ENCODE measurements at regions not wholly inside any gene's neighbourhood (a gene's known extent, or its start where the extent isn't known, plus 50 kb on each side); places are given as distances from the start of the nearest gene placed in this dataset.
"Not testable (repeated sequence)": the region's sequence is repeated elsewhere in the genome, so short reads cannot be mapped to it uniquely, and the experiment has no call there.

DNA sequence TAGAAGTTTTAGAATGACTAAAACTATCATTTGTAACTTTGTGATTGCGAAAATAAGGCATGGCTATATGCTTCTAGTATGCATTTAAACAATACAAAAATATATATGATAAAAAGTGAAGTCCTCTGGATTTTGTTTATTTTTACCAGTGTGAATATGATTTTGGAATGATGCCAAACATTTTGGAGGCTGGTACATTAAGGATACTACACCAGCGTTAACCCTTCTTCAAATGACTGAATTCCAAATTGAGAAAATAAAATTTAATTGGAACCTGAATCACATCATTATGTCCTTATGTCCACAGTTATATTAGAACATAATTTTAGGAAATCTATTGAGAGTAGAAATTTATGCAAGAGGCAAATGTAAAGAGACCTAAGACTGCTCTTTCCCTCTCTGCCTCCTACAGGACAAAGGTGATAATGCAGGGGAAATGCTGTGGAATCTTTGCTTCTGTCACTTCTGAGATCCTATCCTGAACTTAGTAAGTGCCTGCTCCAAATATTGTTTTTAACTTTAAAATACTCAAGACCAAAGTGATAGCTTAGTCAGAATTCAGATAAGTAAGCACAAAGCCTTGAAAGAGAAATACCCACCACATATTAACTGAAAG, 121.1 kb upstream of the NANOGP8 start:
- no peak for DNase-seq

GRCh38 chr15:35198197-35198596, 113.1 kb upstream of the NANOGP8 start:
- no peak for DNase-seq

GRCh38 chr15:35197754-35198153, 112.7 kb upstream of the NANOGP8 start:
- no peak for DNase-seq

GRCh38 chr15:35197306-35197705, 112.2 kb upstream of the NANOGP8 start:
- DNase-seq, result no peak

DNA sequence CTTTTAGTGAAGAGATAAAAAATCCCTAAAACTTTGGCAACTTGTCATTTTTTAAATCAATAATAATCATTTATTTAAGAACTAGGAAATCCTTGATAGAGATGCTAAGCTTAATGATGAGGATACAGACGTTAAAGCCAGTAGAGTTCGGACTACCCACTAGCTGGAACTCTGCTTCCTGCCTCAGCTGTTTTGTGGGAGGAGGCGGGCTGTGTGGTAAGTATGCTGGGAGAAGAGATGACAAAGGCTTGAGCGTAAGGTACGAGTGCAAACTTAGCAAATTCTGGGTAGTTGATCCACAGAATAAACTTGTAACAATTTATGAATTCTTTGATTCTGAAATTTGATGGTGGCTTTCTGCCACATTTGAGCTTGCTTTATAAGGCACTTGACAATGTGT, 111.2 kb upstream of the NANOGP8 start:
- DNase-seq, result no peak

DNA sequence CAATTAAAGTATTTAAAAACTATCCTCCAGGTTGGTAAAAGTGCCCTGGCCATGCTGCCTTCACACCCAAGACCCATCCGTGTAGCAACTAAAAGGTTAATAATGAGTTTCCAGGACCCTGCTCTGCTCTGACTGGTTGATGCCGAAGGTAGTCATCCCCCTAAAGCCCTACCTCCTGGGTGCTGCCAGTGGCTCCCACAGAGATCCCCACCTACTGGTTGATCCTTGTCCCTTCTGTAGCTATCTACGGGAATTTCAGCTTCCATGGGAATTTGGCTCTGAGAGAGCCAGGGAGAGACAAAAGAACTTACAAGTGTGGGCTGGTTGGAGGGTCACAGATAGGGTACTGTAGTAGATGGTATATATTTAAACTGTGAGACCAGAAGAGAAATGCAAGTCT, 110.6 kb upstream of the NANOGP8 start:
- DNase-seq, result no peak

GRCh38 chr15:35195031-35195430, 109.9 kb upstream of the NANOGP8 start:
- no peak for DNase-seq

DNA sequence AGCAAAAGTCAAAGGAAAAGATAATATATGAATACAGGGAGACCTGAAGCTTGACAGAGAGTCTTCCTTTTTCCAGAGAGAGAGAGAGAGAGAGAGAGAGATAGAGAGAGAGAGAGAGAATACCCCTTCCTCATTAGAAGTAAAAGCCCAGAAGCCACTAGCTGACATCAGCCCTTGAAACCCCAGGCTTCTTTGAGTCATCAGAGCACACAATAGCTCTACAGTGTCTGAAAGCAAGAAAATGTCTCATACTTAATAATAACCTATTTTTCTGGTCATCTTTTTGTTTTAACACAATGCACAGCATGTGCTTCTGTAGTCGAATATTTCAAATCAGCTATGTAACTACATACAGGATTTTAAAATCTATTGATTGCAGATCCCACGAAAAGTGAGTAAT, 109.2 kb upstream of the NANOGP8 start:
- DNase-seq, result no peak

DNA sequence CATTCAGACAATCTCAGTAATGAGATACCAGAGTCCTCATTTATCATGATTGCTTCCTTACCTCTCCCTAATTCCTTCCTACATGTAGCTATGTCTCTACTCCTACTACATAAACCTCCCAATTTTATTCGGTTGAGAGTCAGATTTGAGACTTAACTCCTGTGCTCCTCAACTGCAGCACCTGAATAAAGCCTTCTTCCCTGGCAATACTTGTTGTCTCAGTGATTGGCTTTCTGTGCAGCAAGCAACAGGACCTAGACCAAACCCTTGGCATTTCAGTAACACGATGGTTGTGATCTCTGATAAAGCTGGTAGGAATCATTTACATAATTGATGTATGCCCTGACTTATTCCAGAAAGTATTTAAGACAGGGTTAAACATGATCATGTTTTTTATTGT, 106.7 kb upstream of the NANOGP8 start:
- no peak for DNase-seq

DNA sequence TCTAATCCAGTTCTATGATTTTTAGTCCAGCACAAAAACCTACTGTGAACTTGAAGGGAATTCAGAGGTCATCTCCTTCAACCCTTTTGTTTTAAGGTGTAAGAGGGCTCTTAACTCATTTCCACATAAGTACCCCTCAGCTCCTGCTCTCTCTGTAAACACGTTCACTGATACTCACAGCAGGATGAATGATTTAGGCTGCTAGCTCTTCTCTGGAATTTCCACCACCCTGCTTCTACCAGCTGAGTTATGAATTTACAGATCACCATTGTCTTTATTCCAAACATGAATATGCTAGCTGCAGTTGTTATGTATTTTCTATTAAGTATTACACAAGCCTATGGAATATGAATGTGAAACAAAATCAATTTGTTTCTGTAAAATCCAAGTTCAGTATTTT, 101.3 kb upstream of the NANOGP8 start:
- DNase-seq, result no peak

DNA sequence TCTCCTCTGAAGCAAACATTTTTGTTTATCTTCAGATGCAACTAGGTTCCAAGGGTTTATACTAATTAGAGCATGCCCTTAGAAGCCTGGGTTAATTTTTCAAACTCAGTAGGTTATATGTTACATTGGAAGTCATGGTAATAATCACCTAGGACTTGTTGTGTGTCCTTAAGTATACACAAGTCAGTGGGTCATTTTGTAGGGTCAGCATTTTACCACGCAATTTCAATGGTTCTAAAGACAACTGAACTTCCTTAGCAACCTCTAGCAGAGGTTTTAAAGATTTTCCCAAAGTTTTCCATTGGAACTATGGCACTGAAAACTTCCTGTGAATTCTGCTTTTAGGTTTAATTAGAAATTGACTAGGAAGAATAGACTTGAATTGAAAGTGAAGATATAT, 99.6 kb upstream of the NANOGP8 start:
- DNase-seq, result no peak

- no peak for DNase-seq
These were observed 97.9 kb upstream of the NANOGP8 start for GRCh38 chr15:35182841-35183479.

DNA sequence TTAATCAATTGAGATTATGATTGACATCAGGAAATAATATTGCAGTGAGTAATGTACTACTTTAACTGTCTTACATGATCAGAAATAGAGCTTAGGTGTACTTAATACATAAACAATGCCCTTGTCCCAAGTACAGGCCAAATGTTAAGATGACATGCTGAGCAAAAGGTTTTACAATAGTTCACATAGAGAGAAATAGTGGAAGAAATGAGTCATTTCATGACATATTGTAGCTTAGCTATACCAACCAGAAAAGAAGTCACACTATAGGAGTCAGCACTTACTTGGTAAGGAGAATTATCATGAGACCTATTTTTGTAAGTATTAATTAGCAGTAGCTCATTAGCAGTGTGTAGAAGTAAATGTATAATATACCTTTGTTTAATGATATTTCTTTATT, 96.4 kb upstream of the NANOGP8 start:
- DNase-seq, result no peak

DNA sequence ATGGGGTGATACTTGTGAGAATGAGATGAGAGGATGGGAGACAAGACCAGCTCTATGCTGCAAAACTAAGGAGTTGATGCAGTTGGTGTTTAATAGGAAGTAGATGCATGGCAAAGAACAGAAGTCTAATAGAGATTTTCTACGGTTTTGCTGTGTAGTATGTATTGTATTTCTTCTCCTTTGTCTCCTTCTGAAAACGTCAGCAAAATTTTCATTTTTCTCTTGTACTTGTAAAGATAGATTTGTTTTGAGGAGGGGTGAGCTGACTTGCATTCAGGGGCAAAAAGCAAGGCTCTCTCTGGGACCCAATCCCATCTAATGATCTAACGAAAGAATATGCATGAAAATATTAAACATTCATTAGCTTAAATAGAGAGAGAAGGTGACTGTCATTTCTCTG, 94.6 kb upstream of the NANOGP8 start:
- no peak for DNase-seq

DNA sequence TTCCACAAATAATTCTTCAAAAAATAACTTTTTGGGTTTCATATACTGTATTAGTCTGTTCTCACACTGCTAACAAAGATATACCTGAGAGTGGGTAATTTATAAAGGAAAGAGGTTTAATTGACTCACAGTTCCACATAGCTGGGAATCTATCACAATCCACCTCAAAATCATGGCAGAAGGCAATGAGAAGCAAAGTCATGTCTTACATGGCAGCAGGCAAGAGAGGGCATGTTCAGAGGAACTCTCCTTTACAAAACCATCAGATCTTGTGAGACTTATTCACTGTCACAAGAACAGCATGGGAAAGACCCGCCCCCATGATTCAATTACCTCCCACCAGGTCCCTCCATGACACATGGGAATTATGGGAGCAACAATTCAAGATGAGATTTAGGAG, 93.1 kb upstream of the NANOGP8 start:
- not testable (repeated sequence) for DNase-seq

DNA sequence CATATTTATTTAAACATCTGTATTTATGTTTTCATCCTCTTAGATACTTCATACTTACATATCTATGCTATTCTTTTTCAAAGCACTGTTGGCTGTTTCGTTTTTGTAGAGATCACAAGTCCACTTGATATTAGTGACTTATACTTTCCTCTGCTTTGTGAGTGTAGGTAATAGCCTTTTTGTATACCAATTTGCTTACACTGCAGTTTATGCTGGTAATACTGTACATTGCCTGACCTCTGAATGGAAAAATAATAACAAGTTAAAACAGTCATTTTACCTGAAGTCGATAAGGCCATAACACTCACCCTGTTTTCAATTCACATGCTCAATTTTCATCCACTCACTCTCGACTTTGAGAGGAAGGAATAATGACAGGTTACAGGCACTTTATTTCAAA, 89.9 kb upstream of the NANOGP8 start:
- no peak for DNase-seq

DNA sequence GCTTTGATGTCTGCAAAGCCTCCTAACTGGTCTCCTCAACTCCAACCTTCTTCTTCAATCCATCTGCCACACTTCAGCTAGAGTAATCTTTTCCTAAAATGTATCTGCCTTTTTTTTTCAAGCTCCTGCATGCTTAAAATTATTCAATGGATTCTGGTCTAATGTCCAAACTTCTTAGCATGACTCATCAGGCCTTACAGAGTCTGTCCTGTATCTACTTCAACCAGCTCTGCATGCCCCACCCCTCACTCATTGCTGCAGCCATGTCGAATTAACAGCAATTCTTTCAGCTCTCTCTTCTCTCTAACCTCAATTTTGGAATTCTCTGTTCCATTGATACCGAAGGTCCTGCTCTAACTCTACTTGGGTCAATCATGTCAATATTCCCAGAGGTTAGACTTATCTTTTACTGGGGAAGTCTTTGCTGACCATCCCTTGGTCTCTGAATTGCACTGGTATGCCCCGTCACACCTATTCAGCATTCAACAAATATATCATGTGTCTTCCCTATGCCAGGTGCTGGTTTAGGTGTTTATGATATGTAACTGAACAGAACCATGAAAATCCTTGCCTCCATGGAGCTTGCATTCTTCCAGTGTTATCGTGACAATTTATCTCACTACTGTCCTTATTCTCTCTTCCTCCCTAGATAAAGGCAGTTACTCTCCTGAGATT, 88.5 kb upstream of the NANOGP8 start:
- DNase-seq, result no peak

- DNase-seq, result no peak
These were observed 85.1 kb upstream of the NANOGP8 start for GRCh38 chr15:35170207-35170606.

DNA sequence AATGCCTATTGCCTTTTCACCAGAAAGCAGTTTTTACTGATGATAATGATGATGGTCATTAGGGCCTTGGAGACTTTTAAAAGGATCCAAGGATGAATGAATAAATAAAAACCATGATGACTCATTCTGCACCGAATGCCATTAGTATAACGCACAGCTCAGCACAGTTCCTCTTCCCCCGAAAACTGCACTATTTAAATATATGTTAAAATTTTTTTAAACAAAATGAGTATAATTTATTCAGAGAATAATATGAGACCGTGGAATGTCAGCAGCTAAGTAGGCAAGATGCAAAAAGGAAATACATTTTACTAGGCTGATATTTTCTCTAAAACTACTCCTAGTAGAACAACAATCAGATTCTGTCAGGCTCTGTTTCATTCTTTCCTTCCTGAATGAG, 83.4 kb upstream of the NANOGP8 start:
- DNase-seq, result no peak

DNA sequence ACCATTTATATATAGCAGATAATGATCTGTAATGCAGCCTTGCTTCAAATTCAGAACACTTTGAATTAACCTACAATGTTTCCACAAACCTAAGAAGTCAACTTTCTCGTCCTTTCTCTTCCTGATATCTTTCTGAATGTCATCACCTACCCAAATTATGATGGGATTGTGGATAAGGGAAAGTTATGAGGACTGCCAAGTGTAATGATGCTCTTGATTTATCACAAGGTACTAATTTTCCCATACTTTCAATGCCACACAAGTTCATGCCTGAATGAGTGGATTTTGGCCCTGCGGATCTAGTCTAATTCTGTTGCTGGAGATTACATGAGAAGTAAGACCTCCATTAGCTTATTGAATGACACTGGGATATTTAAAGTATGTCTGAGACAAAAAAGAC, 82.6 kb upstream of the NANOGP8 start:
- no peak for DNase-seq

DNA sequence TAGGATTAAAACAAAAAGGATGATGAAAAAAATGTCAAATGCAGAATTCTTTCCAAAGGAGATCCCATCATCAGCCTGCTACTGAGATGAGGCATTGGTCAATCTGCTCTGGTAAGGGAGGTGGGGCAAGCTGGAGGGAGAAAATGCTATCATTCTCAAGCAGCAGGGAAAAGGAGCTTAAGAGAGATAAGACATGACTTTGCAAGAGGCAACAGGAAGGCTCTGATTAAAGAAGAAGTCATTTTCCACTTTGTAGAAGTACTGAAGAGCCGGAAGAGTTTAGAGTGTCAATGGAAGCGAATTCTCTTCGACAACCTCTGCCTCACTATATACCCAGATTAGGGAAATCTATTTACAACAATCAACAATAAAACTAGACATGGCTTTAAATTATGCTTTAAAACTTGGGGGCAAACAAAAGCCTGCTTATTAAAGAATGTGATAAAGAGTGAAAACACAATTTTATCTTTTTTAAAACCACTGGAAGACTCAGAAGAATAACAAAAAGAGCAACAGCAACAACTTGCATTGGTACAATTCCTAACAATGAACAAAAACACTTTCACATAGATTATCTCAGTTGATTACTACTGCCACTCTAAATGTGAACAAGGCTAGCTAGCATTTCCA, 81.8 kb upstream of the NANOGP8 start:
- no peak for DNase-seq

- no peak for DNase-seq
These were observed 76.6 kb upstream of the NANOGP8 start for GRCh38 chr15:35161694-35162093.

DNA sequence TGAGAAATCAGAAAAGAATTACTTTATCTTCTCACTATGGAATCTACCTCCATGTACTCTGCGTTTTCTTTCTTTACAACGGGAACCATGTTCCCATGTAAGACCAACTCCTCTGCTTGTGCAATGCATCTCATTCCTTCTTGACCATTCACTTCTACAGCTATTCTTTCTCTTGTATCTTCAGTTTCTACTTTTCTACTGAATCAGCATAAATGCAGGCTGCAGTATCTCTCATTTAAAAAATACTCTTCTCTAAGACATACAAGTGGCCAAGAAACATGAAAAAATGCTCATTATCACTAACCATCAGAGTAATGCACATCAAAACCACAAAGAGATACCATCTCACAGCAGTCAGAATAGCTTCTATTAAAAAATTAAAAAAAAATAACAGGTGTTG, 74.1 kb upstream of the NANOGP8 start:
- DNase-seq, result no peak

- DNase-seq, result no peak
These were observed 66.7 kb upstream of the NANOGP8 start for GRCh38 chr15:35151782-35152181.

All from CD4-positive, alpha-beta T cell treated with Interleukin-21 for 1 hour (primary cell).